SKM-1 treated with dmso at 0.1 percent for 144 hours (cell line): ENCODE measurements at regions not wholly inside any gene's neighbourhood (a gene's known extent, or its start where the extent isn't known, plus 50 kb on each side); places are given as distances from the start of the nearest gene placed in this dataset.

Experiments used
- DNase-seq: peaks from one replicate; lab custom pipeline; 2025; ENCODE audit not compliant: unreplicated experiment; lab: John Stamatoyannopoulos, UW

GRCh38 chr2:41899189-41899588, 148.6 kb upstream of the PKDCC start:
- no peak for DNase-seq

GRCh38 chr2:41900101-41900577, 147.7 kb upstream of the PKDCC start:
- no peak for DNase-seq

DNA sequence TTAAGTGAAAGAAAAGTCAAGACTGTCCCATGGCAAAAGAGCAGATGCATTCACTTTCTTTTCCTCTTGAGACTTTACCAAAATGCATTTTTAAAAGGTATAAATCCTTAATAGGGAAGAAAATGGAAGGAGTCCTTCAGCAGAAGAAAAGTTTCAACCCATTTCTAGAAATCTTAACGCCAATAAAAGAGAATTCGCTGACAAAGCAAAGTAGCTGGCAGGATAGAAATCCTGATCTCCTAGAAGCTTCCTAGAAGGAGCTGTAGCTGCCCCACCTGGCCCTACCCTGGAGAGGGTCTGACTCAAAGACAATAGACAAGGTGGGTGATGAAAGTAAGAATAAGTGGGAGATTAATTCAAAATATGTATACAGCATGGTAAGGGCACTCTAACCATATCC, 144.9 kb upstream of the PKDCC start:
- DNase-seq: no peak

DNA sequence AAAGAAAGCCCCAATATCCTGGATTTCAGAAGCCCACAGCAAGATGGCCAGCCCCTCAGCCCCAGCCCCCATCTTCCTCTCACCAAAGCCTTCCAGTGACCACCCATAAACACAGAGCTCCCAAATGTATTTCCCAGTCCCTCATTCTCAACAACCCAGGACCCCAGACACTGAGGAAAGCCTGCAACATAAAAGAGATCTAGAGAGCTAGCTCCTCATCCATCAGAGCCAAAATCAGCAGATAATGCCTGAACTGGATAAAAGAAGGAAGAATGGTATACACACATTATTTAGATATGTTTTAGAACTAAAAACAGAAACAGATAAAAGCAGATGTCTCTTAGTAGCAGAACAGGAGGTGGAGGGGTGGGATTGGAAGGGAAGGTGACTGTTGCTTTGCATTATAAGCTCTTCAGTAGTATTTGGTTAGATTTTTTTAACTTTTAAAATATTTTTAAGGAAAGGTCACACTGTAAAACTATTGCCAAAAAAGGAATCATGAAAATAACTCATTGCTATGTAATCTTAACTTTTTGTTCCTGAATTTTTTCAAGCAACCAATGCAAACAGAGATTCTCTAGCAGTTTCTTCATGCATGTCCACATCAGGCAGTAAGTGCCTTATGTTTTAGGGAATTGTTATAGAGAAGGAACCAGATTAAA, 144.2 kb upstream of the PKDCC start:
- no peak for DNase-seq

DNA sequence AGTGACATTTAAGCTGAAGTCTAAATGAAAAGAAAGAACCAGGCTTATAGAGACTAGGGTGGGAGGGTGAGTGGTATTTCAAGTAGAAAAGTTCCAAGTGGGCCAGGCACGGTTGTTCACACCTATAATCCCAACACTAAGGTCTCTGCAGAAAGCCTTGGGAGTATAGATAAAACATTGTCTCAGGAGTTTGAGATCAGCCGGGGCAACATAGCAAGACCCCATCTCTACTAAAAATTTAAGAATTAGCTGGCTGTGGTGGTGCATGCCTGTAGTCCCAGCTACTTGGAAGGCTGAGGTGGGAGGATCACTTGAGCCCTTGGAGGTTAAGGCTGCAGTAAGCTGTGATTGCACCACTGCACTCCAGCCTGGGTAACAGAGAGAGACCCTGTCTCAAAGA, 143.4 kb upstream of the PKDCC start:
- no peak for DNase-seq

DNA sequence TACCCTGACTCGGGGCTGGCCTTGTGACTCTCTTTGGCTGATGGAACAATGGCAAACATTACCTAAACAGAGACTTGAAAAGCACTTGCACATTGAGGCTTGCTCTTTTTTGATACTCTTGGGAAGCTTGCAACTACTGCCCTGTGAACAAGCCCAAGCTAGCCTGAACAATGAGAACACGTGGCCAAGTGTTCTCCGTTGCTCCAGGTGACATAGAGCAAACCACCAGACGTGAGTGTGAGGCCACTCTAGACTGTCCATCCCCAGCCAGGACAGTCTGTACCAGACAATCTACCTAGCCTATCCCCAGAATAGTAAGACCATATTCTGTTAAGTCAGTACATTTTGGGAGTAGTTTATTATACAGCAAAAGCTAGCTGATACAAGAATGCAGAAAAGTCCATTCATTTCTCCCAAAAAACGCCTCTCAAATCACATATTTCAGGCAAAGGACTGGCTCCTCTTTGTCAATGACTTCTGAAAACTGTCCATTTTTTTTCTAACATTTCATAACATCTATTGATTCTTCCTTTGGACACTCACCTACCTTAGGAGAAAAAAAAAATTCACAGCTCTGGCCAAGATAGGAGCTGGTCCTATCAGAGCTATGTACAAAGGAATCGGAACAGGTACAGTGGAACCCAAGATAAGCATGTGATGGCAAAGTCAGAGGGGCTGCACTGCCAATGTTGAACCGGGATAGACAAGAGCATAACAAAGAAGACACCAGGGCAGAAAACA, 142.1 kb upstream of the PKDCC start:
- no peak for DNase-seq

- DNase-seq: no peak
Measured at GRCh38 chr2:41906338-41906725, 141.5 kb upstream of the PKDCC start.

DNA sequence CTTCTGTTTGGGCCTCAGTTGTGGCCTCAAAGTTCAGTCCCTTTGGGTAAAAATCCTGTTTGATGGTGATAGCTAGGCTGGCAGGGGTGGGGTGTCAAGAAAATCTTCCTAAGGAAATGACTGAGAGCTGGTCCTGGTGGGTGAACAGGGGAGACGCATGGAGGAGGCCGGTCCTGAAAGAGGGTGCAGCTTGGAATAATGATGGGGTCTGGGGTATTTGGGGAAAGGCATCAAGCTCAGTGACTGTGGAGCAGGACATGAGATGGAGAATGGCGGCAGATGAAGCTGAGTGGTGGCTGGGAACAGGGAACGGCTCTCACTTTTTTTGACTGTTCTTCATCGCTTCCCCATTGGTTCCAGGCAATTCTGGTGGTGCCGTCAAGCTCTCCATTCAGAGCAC, 140.7 kb upstream of the PKDCC start:
- DNase-seq: no peak

DNA sequence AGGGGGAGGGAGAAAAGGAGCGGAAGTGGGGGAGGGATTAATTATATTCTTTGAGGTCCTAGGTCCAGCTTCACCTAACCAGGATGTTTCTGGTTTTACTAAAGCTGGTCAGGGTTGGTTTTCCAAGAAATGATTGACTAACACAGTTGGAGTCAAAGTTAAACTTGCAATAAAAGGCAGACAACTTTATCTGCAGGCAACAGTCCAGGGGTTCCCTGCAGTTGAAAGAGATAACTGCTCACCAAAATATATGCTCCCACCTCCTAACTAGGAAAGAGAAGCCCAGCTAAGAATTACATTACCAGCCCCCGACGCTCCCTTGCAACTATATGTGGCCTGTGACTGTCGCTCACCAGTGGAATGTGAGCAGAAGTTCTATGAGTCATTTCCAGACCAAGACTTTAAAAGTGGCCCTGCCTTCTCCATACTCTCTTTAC, 140.0 kb upstream of the PKDCC start:
- DNase-seq: no peak

GRCh38 chr2:41908349-41908748, 139.5 kb upstream of the PKDCC start:
- no peak for DNase-seq

DNA sequence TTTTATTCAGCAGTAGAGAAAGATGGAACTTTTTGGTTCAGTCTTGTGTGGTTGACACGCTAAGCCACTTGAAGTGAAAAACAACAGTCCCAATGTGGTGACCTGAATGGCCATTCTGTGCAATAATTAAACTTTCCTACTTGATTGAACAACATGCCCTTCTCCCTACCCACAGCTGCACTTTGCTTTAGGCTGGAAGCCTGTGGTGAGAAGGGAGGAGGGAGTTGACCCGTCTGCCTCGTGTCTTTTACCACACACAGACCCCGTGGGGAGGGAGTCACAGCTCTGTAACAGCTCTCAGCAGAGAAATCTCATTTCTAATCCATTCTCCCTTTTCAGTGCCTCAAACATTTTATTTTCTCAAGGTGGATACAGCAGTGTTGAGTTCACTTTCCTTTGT, 138.2 kb upstream of the PKDCC start:
- no peak for DNase-seq

DNA sequence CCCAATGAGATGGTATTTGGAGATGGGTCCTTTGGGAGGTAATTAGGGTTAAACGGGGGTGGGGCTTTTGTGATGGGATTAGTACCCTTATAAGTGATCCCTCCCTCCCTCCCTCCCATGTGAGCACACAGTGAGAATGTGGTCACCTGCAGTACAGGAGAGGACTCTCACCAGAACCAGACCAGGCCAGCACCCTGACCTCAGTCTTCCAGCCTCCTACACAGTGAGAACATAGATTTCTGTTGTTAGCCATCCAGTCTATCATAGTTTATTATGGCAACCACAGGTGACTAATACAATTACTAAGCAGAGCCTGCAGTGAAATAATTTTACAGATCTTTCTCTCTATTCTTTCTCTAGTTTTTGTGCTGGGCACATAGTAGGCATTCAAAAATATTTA, 137.7 kb upstream of the PKDCC start:
- DNase-seq: no peak

- DNase-seq: no peak
Measured at GRCh38 chr2:41911033-41911432, 136.8 kb upstream of the PKDCC start.

- DNase-seq: no peak
Measured at GRCh38 chr2:41912337-41912736, 135.5 kb upstream of the PKDCC start.

- no peak for DNase-seq
Measured at GRCh38 chr2:41912776-41913175, 135.0 kb upstream of the PKDCC start.

DNA sequence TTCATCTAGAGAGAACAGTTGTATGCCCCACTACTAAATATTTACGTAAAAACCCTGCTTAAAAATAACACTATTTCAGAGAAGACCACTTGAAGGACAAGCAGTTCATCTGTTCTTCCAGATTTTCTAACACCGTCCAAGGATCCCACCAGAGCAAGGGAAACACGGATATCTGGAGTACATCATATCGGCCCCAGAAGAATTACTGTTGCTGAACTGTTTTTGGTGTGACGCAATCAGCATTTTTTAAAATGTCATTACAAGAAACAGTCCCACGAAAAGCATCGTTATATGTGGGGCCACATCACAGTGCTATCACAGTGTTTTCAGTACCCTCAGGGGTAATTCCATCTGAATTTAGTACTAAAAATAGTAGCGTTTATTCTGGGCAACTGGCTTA, 134.5 kb upstream of the PKDCC start:
- DNase-seq: no peak

DNA sequence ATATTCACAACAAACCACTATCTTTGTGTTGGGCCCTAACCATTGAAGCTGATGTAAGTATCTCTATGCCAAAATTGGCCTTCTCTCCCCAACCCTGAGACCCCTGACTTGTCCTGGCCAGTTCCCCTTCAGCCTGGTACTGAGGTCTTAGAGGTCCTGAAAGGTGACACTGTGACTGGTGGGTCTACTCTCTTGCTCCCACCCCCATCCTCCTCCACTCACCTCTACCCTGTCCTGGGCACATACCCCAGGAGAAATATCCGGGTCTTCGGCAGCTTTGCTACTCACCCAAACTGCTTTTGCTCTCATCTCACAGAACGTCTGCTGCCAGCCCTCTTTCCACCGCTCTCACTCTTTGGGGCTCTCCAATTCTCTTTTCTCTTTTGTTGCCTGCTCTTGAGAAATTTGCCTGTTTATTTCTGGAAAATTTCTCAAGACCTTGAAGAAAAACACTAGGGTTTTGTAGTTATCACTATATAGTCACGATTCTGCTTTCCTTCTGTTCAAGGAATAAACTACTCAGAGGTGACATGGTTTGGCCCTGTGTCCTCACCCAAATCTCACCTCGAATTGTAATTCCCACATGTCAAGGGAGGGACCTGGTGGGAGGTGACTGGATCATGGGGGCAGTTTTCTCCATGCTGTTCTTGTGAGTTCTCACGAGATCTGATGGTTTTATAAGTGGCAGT, 133.8 kb upstream of the PKDCC start:
- DNase-seq: no peak

DNA sequence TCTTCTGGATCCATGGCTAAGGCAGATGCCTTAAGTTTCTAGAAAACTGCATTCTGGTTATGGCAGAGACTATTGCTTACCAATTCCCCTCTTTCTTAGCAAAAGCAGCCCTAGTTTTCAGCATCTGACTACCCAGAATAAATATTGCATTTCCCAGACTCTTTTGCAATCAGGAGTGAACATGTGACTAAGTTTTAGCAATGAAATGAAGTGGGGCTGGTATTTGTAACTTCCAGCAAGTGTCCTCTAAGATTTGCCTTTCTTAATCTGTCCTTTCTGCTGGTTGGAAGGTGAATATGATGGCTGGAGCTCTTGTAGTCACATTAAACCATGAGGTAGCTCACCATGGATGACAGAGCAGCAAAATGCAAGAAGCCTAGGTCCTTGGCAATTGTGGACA, 132.9 kb upstream of the PKDCC start:
- no peak for DNase-seq

- DNase-seq: no peak
Measured at GRCh38 chr2:41916177-41916576, 131.6 kb upstream of the PKDCC start.

- DNase-seq: no peak
Measured at GRCh38 chr2:41917587-41917986, 130.2 kb upstream of the PKDCC start.

- DNase-seq: no peak
Measured at GRCh38 chr2:41919135-41919534, 128.7 kb upstream of the PKDCC start.

- DNase-seq: no peak
Measured at GRCh38 chr2:41920181-41920580, 127.6 kb upstream of the PKDCC start.
